Mucosa of descending colon (tissue), 3 donors: ENCODE measurements at regions not wholly inside any gene's neighbourhood (a gene's known extent, or its start where the extent isn't known, plus 50 kb on each side); places are given as distances from the start of the nearest gene placed in this dataset.
A peak's percentile ranks its signal among the peaks of the same experiment; 100 is the strongest.

Experiments used
- ATAC-seq: fragments of 200-7000 bp; cut with Tn5 transposase; one replicate; pipeline ENCODE4 v1.9.1; 2020; ENCODE audit warnings: mild to moderate bottlenecking, moderate library complexity
- DNase-seq, 3 donors: peaks; one replicate each; pipeline ENCODE4 v3.0.0-alpha.2; 2020
- H3K36me3 ChIP-seq: fragments of 200-600 bp; one replicate; pipeline ENCODE4 v1.8.0; 2021; ENCODE audit warnings: low read depth, mild to moderate bottlenecking
- H3K4me1 ChIP-seq: fragments of 200-600 bp; one replicate; pipeline ENCODE4 v1.8.0; 2021; ENCODE audit warnings: low read depth, mild to moderate bottlenecking
- H3K4me3 ChIP-seq: fragments of 200-600 bp; one replicate; pipeline ENCODE4 v1.8.0; 2021; ENCODE audit warnings: mild to moderate bottlenecking
- H3K9me3 ChIP-seq: fragments of 200-600 bp; one replicate; pipeline ENCODE4 v1.8.0; 2021; ENCODE audit warnings: mild to moderate bottlenecking
- CTCF ChIP-seq: fragments of 200-600 bp; IDR thresholded peaks from one replicate; pipeline ENCODE4 v1.8.0; 2022; ENCODE audit warnings: antibody characterized with exemption, mild to moderate bottlenecking
- intact Hi-C, 2 donors: fragments of 100-400 bp; cut with DNase I in 1 of 2; cut with micrococcal nuclease in 1 of 2; formaldehyde crosslinking; loops; one replicate each; pipeline versions ENCODE4 v1.11.0 to v1.11.1; 2022; cut with DNase I, micrococcal nuclease
- donor health status: DM: no; HTN: no; CAD: no; lungs with moderate emphysema.
- donor health status: DM: no; HTN: no; CAD: no.
- donor health status: DM: no; HTN: yes; CAD: no.

- Histone ChIP-seq H3K4me1 (no peaks in the 10 kb centered on the region), H3K9me3 (no peaks in the 10 kb centered on the region), H3K4me3 (no peak overlapping the region), H3K36me3 (no peaks in the 10 kb centered on the region)
- DNase-seq (no peak), ATAC-seq (peak; percentile 49)
- intact Hi-C loops: no loop called here
- TF ChIP-seq CTCF: no peak
Observed at GRCh38 chr3:154023148-154023547, 98.0 kb upstream of the ARHGEF26 start.

GRCh38 chr3:154025007-154025406 lies 96.2 kb upstream of the ARHGEF26 start:
- ATAC-seq (no peak), DNase-seq (no peak)
- TF ChIP-seq CTCF: no peak
- Histone ChIP-seq H3K36me3 (no peaks in the 10 kb centered on the region), H3K9me3 (no peaks in the 10 kb centered on the region), H3K4me3 (no peak overlapping the region), H3K4me1 (no peaks in the 10 kb centered on the region)
- intact Hi-C loops: no loop called here

GRCh38 chr3:154029926-154030325 lies 91.3 kb upstream of the ARHGEF26 start:
- no peaks in the 10 kb centered on the region for H3K4me1 ChIP-seq
- no peaks in the 10 kb centered on the region for H3K36me3 ChIP-seq
- intact Hi-C loops: no loop called here
- H3K9me3 ChIP-seq: no peaks in the 10 kb centered on the region
- H3K4me3 ChIP-seq: no peak overlapping the region
- ATAC-seq: no peak
- no peak for DNase-seq
- no peak for TF ChIP-seq CTCF

- Histone ChIP-seq H3K9me3 (no peaks in the 10 kb centered on the region), H3K36me3 (no peaks in the 10 kb centered on the region), H3K4me1 (no peaks in the 10 kb centered on the region), H3K4me3 (no peak overlapping the region)
- TF ChIP-seq CTCF: no peak
- intact Hi-C loops: no loop called here
- DNase-seq (no peak), ATAC-seq (no peak)
Observed at GRCh38 chr3:154034797-154035330, 86.3 kb upstream of the ARHGEF26 start.

GRCh38 chr3:154040283-154040682 lies 80.9 kb upstream of the ARHGEF26 start:
- no peak for TF ChIP-seq CTCF
- intact Hi-C loops: no loop called here
- DNase-seq (peak in 1 of 3 donors; percentile 5), ATAC-seq (peak; percentile 36)
- H3K4me3 ChIP-seq: no peak overlapping the region
- no peaks in the 10 kb centered on the region for H3K4me1 ChIP-seq
- H3K9me3 ChIP-seq: no peaks in the 10 kb centered on the region
- H3K36me3 ChIP-seq: no peaks in the 10 kb centered on the region

- no peaks in the 10 kb centered on the region for H3K9me3 ChIP-seq
- intact Hi-C loops: no loop called here
- H3K4me3 ChIP-seq: no peak overlapping the region
- ATAC-seq (no peak), DNase-seq (no peak)
- no peaks in the 10 kb centered on the region for H3K36me3 ChIP-seq
- TF ChIP-seq CTCF: no peak
- H3K4me1 ChIP-seq: no peaks in the 10 kb centered on the region
Observed at GRCh38 chr3:154044671-154045070, 76.5 kb upstream of the ARHGEF26 start.
